Pulmonary artery endothelial cell (primary cell): ENCODE measurements at regions not wholly inside any gene's neighbourhood (a gene's known extent, or its start where the extent isn't known, plus 50 kb on each side); places are given as distances from the start of the nearest gene placed in this dataset.

ENCODE experiments used
- DNase-seq: peaks from one replicate; pipeline ENCODE4 v3.0.0-alpha.2; 2011; ENCODE audit warnings: low read depth, low spot score

DNA sequence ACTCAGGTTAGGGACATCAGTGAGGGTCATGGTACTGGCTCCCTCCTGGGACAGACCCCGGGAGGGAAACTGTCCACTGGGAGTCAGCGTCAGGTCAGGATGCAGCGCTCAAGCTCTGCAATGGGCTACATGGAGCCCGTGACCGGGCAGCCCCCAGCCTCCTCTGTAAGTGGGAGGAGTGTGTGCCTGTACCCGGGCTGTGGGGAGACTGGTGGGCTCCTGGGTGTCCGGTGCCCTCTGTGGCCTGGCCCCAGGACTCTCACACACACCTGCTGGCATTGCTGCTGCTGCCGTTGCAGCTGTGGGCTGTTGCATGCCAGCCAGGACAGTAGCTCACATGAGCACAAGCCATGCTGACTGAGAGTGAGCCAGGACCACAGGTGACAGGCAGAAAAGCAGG, 630.3 kb downstream of the TBC1D22A start:
- no peak for DNase-seq

DNA sequence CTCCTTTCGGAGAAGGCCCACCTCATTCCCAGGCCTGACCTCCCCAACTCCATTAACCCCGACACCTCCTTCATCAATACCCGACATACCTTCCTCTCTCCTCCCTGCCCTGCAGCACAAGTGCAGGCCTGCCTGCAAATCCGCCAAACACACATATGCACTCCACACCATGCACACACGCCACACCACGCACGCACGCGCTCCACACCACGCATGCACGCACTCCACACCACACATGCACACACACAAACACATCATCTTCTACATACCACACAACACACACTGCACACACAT, 629.6 kb downstream of the TBC1D22A start:
- DNase-seq: no peak

DNA sequence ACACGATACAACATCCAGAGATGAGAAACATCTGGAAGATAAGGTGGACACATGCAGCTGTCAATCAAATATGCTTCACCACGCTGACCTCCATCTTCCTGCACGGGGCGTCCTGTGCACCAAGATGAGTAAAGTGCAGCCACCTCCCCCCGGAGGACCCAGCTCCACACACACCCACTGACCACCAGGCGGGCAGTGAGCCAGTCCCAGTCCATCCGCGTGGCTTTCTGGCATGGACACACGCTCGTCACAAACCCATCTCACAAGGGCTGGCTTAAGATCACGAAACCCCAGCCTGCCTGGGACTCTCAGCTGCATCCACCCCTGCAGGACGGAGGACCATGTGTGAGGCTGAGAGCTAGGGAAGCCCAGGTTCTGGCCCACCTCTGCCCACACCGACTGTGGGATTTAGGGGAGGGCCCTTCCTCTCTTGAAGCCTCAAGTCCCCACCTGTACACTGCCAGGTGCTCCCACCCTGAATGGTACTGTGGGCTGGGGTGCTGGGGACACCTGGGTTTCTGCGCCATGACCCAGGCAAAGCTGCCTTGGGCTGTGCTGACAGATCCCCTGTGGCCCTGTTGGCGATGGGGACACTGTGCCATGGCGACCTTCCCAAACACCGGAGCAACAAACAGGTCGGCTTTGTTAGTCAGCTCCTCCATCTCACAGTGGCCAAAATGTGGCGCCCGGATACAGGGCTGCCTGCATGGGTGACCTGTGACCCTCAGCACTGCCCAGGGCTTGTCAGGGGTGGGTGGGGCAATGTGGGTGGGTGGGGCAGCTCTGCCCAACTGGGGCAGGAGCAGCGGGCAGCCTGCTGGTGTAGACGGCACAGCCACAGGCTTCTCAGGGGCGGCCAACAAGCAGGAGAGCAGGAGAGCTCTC, 629.0 kb downstream of the TBC1D22A start:
- no peak for DNase-seq

DNA sequence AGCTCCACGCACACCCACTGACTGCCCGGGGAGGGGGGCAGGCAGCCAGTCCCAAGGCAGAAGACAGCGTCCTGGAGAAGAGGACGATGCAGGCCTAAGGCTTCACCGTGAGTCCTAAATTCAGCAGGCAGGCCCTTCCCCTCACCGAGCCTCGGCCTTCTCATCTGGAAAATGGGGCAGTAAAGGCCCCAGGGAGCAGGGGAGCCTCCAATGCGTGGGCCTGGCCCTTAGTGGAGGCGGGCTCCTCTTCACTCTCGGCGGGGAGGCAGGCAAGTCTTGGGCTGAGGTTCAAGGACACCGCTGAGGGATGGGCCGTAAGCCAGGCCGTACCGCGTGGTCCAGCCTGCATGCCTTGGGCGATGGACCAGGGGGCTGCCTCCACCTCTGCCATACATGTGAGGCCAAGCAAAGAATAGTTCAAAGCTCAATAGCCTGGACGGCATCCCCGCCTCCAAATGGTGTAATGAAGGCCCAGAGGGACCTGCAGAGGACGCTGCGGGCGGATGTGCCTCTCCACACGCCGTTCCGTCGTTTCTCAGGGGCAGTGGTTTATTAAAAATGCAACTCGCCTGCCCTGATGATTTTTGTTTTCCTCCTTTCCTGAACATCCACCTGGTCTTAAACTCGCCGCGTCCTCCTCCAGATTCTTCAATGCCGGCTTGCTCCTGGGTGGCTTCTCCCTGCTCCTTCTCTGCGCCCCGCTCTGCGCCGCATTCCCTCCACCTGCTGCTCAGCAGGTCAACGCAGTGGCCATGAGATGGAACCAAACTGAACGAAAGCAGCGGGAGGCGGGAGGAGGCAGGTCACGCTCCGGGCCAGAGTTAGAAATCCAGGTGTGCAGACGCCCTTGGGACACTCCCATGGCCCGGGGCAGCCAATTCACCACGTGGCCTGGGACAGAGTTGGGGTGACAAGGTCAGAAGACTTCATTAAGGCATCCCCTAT, 627.8 kb downstream of the TBC1D22A start:
- no peak for DNase-seq

DNA sequence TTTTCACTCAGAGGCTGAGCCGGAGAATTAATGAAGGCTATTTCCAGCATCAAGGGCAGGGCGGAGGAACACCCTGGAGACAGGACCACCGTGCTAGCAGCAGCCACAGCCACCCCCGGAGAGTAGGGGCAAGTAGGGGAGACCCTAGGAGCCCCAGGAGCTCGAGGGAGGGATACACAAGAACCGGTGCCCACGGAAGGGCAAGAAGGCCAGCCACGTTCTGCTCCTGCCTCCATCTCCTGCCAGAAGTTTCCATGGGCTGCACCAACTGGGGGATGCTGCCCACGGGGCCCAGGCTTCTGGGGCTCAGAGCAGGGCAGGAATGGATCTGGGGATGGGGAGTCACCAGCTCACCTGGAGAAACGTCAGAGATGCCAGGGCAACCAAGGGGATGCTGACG, 626.8 kb downstream of the TBC1D22A start:
- DNase-seq: no peak

GRCh38 chr22:47388778-47389177, 626.3 kb downstream of the TBC1D22A start:
- no peak for DNase-seq

DNA sequence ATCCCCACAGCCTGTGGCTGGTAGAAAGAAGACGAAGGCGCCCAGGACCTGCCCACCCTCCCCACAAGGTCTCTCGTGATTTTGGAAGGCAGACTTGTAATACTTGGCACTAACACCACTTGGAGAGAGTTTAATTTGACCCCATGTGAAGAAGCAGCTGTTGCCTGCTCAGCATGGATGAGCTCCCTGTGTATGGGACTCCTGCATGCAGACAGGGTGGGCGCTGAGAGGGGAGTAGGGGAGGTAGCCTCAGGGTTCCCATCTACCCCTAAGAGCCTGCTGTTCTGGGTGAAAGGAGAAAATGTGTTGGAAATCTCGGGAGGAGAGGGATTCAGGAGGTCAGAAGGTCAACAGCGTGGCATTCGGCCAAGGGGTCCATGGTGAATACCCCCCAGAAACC, 625.9 kb downstream of the TBC1D22A start:
- no peak for DNase-seq

DNA sequence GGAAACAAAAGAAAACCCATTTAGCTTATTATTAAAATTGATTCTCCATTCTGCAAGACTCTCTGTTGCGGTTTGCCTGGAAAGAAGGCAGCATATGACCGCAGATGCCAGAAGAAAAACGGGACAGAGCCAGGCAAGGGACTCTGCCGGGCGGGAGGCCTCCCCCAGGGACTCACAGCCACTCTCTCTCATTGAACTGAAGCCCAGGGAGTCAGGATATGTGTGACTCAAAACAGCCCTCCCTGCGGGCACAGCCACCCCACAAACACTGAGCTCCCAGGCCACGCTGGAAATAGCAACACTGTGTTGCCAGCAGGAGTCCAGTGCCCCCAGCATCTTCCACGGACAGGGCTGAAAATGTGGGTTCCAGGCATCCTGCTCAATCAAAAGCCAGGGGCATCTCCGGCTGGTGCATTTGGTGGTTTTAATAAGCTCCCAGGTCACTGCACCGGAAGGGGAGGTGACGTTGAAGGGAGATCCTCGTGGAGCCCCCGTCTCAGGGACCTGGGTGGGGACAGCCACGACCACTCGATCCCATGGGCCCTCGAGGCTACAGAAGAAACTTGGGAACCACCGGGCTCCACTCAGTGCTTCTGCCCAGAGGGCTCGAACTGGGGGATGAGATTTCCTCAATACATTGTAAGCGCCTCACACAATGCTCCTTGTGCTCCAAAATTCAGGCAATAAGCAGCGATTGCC, 624.5 kb downstream of the TBC1D22A start:
- DNase-seq: no peak

DNA sequence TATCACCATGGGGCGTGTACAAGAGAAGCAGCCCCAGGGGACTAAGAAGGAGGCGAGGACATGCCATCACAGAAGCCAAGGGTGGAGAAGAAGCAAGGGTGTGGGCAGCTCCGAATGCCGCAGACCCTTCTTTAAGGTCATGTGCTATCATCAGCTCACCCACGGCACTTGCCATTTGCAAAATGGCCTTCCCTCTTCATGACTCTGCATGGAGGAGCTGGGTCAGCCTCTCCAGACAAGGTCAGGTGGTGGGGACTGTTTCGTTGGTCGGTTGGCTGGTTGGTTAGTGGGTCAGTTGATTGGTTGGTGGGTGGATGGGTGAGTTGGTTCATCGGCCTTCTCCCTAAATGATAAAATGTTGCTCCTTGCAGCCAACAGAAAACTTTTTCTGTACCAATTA, 622.5 kb downstream of the TBC1D22A start:
- no peak for DNase-seq

DNA sequence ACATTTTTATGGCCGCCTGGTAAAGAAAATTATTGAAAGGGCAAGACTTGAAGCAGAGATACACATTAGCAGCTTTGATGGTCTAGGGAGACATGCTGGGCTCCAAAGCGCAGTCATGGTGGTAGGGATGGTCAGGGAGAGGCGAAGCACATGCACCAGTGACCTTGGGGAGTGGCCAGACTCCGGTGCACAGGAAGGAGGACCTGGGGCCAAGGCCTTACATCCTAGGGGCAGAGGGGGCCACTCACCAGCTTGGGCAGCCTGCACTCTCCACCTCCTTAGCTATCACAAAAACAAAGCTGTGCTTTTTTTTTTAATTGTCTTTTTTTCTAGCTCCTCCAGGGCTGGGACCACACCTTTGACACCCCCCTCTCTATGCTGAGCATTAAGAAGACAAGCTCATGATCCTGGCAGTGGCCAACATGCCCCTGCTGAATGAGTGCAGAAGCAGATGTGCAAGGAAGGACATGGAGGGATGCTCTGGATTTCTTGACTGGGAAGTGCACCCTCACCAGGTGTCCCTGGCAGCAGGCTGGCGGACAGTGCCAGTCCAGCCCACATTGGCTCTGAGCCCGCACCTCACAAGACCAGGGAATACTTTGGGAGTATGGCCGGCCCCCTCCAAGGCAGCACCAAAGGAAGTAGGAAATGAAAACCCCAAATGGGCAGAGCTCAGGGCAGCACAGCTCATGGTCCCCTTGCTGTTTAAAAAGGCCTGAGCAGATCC, 619.9 kb downstream of the TBC1D22A start:
- DNase-seq: no peak

- DNase-seq: no peak
Observed at GRCh38 chr22:47381240-47381639, 618.8 kb downstream of the TBC1D22A start.

DNA sequence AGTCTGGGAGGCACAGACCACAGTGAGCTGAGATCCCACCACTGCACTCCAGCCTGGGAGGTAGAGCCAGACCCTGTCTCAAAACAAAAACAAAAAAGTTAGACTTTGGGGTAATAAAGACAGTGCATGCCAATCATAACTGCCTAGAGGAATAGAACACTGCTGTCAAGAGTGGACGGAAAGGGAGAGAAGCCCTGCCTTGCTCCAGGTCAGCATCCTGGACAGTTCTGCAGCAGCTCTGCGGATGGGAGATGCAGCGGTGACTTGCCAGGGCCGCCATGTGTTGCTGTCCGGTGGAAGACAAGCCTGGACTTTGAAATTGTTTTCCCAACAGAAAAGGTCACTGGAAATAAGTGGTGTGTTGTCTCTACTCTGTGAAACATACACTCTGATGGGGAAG, 618.2 kb downstream of the TBC1D22A start:
- no peak for DNase-seq

DNA sequence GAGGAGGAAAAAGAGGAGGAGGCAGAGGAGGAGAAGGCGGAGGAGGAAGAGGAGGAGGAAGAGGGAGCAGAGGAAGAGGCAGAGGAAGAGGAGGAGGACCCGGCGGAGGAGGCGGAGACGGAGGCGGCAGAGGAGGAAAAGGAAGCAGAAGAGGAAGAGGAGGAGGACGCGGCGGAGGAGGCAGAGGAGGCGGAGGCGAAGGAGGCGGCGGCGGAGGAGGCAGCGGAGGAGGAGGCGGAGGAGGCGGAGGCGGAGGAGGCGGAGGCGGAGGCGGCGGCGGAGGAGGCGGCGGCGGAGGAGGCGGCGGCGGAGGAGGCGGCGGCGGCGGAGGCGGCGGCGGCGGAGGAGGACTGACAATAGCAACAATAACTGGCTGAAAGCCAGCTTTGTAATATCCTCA, 616.6 kb downstream of the TBC1D22A start:
- DNase-seq: no peak

GRCh38 chr22:47377926-47378560, 615.6 kb downstream of the TBC1D22A start:
- no peak for DNase-seq

- DNase-seq: no peak
Observed at GRCh38 chr22:47376901-47377505, 614.6 kb downstream of the TBC1D22A start.

GRCh38 chr22:47376322-47376700, 613.9 kb downstream of the TBC1D22A start:
- DNase-seq: no peak

- DNase-seq: no peak
Observed at GRCh38 chr22:47375621-47376321, 613.3 kb downstream of the TBC1D22A start.

DNA sequence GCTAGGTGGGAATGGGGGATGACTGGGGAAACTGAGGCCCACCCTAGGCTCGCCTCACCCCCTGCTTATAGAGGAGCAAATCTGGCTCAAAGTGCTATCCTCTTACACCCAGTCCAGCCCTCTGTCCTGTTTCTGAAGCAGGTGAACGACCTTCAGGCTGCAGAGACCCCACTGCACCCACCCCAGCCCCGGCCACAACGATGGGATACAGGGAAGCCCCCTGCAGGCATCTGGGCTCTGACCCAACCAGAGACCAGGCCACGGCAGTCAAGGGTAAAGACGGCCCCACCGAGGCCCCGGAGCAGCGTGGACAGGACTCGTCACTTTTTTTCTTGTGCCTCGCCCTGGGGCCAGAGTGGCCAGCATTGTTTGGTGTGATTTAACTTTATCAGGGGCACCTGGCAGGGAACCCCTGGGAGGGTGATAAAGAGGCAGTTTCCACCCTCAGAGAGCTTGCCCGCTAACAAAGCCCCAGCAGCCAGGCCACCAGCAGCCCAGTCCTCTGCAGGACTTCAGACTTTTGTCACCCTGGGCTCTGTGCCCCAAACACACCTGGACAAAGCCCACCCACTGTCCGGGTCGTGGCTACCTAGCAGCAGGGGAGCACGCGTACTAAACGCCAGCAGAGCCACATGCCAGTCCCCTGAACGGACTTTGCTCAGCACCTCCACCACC, 612.6 kb downstream of the TBC1D22A start:
- no peak for DNase-seq

- no peak for DNase-seq
Observed at GRCh38 chr22:47374273-47374771, 611.9 kb downstream of the TBC1D22A start.
